HepG2 (cell line): ENCODE measurements at regions not wholly inside any gene's neighbourhood (a gene's known extent, or its start where the extent isn't known, plus 50 kb on each side); places are given as distances from the start of the nearest gene placed in this dataset.

Source experiments
- ATAC-seq: fragments of 200-7000 bp; cut with Tn5 transposase; 3 replicates; pipeline ENCODE4 v1.9.1; 2020; ENCODE audit warnings: mild to moderate bottlenecking, moderate library complexity
- BruUV-seq: library from RNA; stranded (reverse); fragments of 400-500 nt; replicated peaks from 2 replicates; lab custom pipeline; 2021; lab: Mats Ljungman, UMichigan
- CTCF ChIA-PET: fragments of 300-600 bp; formaldehyde crosslinking; extraction: SDS; loops from one replicate; lab custom pipeline; 2021; ENCODE audit warnings: low total read pairs, inconsistent platforms, low intra/inter-chr PET ratio; lab: Yijun Ruan, JAX
- POLR2A ChIA-PET: fragments of 350-600 bp; sonication (Branson Sonifier 250); formaldehyde crosslinking; loops from one replicate; lab custom pipeline; 2020; ENCODE audit warnings: antibody characterized with exemption, inconsistent platforms; lab: Yijun Ruan, JAX
- DNase-seq: peaks from one replicate; pipeline ENCODE4 v3.0.0-alpha.2; 2015; ENCODE audit warnings: low spot score
- FAIRE-seq: peaks from 3 replicates; lab custom pipeline; 2011; peaks lifted over from hg19 to GRCh38; lab: Jason Lieb, UNC
- H2AFZ ChIP-seq: one replicate; pipeline ENCODE4 v1.6.1; 2011; ENCODE audit warnings: low read length, inconsistent platforms
- H3K27ac ChIP-seq: fragments of 300-600 bp; 3 replicates; pipeline ENCODE4 v1.8.0; 2011; ENCODE audit warnings: mixed run types, mild to moderate bottlenecking, mixed read lengths, low read length, inconsistent platforms; ENCODE audit not compliant: insufficient read depth; ENCODE audit errors: extremely low read length
- H3K27me3 ChIP-seq, 2 experiments: fragments of 200-600 bp in 1 of 2; 2 replicates in 1 of 2; 3 replicates in 1 of 2; pipeline versions ENCODE4 v1.6.0 to v1.8.0; 2011; ENCODE audit warnings: low read length in 2 of 2, mild to moderate bottlenecking in 2 of 2, moderate library complexity in 2 of 2, inconsistent platforms in 1 of 2; ENCODE audit not compliant: insufficient read depth in 2 of 2, control insufficient read depth in 1 of 2
- H3K36me3 ChIP-seq, 2 experiments: fragments of 200-600 bp in 1 of 2; replicated peaks in 1 of 2; 2 replicates in 1 of 2; 3 replicates in 1 of 2; pipeline versions ENCODE4 v1.5.1 to v1.8.0; 2011; ENCODE audit warnings: low read length in 2 of 2, inconsistent platforms in 1 of 2; ENCODE audit not compliant: insufficient read depth in 2 of 2, control insufficient read depth in 1 of 2
- H3K4me1 ChIP-seq: 2 replicates; pipeline ENCODE4 v1.5.1; 2012; ENCODE audit warnings: low read length, inconsistent platforms; ENCODE audit not compliant: insufficient read depth
- H3K4me2 ChIP-seq: 2 replicates; pipeline ENCODE4 v1.6.0; 2011; ENCODE audit warnings: low read depth, low read length, inconsistent platforms
- H3K4me3 ChIP-seq, 3 experiments: fragments of 200-600 bp in 1 of 3; sonication (generic), shearing (Covaris generic) in 1 of 3; replicated peaks in 1 of 3; 2 replicates each; pipeline ENCODE4 v1.5.1; 2011 to 2016; ENCODE audit warnings: low read length in 3 of 3, inconsistent platforms in 2 of 3, low read depth in 2 of 3, mild to moderate bottlenecking in 2 of 3, control low read depth in 1 of 3, mixed read lengths in 1 of 3; ENCODE audit not compliant: insufficient read depth in 1 of 3
- H3K79me2 ChIP-seq: one replicate; pipeline ENCODE4 v1.6.1; 2011; ENCODE audit warnings: low read length, inconsistent platforms; ENCODE audit not compliant: insufficient read depth
- H3K9ac ChIP-seq: 2 replicates; pipeline ENCODE4 v1.6.0; 2011; ENCODE audit warnings: mild to moderate bottlenecking, low read depth, low read length, inconsistent platforms; ENCODE audit not compliant: insufficient read depth
- H3K9me3 ChIP-seq: 2 replicates; pipeline ENCODE4 v1.5.1; 2012; ENCODE audit warnings: mild to moderate bottlenecking, low read length
- H4K20me1 ChIP-seq: 2 replicates; pipeline ENCODE4 v1.6.0; 2011; ENCODE audit warnings: inconsistent platforms, mild to moderate bottlenecking, low read length, moderate library complexity; ENCODE audit not compliant: insufficient read depth
- AHDC1 ChIP-seq: sonication (generic); formaldehyde crosslinking; IDR thresholded peaks from 2 replicates; pipeline ENCODE4 v1.5.1; 2020; ENCODE audit warnings: mild to moderate bottlenecking, missing genetic modification reagents, borderline replicate concordance
- ARNTL ChIP-seq: sonication (generic); formaldehyde crosslinking; IDR thresholded peaks from 2 replicates; pipeline ENCODE4 v1.4.0; 2020; ENCODE audit warnings: mild to moderate bottlenecking, missing genetic modification reagents
- PAX8 ChIP-seq: sonication (generic); formaldehyde crosslinking; IDR thresholded peaks from 2 replicates; pipeline ENCODE4 v1.8.0; 2022; ENCODE audit warnings: mild to moderate bottlenecking, missing genetic modification reagents, borderline replicate concordance
- ZNF180 ChIP-seq: sonication (generic); formaldehyde crosslinking; IDR thresholded peaks from 2 replicates; pipeline ENCODE4 v1.4.0; 2020; ENCODE audit warnings: low read depth, missing genetic modification reagents, borderline replicate concordance
- WGBS: methylation state at CpG from one replicate; pipeline ENCODE4 v1.1.6; 2017; ENCODE audit warnings: low lambda C conversion rate; 5-methylcytosine and 5-hydroxymethylcytosine counted together
- in situ Hi-C: cut with HindIII; loops from 2 replicates; pipeline ENCODE4 v1.10.0; 2017; ENCODE audit warnings: low pct_unique_long_range_greater_than_20kb; ENCODE audit not compliant: extremely low pct_ligation_motif_present
- intact Hi-C: fragments of 100-400 bp; cut with micrococcal nuclease; formaldehyde crosslinking; loops from one replicate; pipeline ENCODE4 v1.10.0; 2022; ENCODE audit not compliant: unreplicated experiment

GRCh38 chr9:73640971-73641370 lies 489.3 kb downstream of the ANXA1 start:
- Histone ChIP-seq H3K27ac (no peak overlapping the region), H3K27me3 (no peaks in the 10 kb centered on the region), H3K9ac (no peak overlapping the region), H4K20me1 (no peaks in the 10 kb centered on the region), H3K4me3 (no peak overlapping the region), H3K79me2 (no peaks in the 10 kb centered on the region), H3K36me3 (no peaks in the 10 kb centered on the region), H3K4me1 (no peaks in the 10 kb centered on the region), H2AFZ (no peak overlapping the region), H3K4me2 (no peak overlapping the region), H3K9me3 (no peaks in the 10 kb centered on the region)
- ATAC-seq (no peak), DNase-seq (no peak), FAIRE-seq (no peak)
- intact Hi-C loops (no loop called here), in situ Hi-C loops (no loop called here)
- no TSS peak for BruUV-seq
- POLR2A ChIA-PET = no interaction called here
- WGBS = 5% methylated on average over 1 of the region's 1 CpG
- CTCF ChIA-PET = no interaction called here
- no peak for TF ChIP-seq PAX8 (CRISPR knock-in tag)
- no peak for TF ChIP-seq AHDC1 (CRISPR knock-in tag)
- no peak for TF ChIP-seq ZNF180
- TF ChIP-seq ARNTL (CRISPR knock-in tag) = no peak
